ENCODE measurements at regions not wholly inside any gene's neighbourhood (a gene's known extent, or its start where the extent isn't known, plus 50 kb on each side); places are given as distances from the start of the nearest gene placed in this dataset.

GRCh38 chr9:2386566-2386965 is 235.0 kb upstream of the VLDLR start:
- Histone ChIP-seq H3K27me3 (ENCODE audit: control insufficient read depth, insufficient read depth, low read length) (no peaks in the 10 kb centered on the region), H3K9ac (ENCODE audit: insufficient read depth, low read length) (no peak overlapping the region), H3K4me1 (ENCODE audit: control insufficient read depth, extremely low read depth, insufficient read depth, low read length) (no peaks in the 10 kb centered on the region), H3K36me3 (ENCODE audit: control insufficient read depth, insufficient read depth, low read length) (no peaks in the 10 kb centered on the region), H2AFZ (ENCODE audit: low read length) (no peak overlapping the region), H3K27ac (ENCODE audit: insufficient read depth, low read length) (no peak overlapping the region), H4K20me1 (ENCODE audit: control insufficient read depth, extremely low read depth, insufficient read depth, low read length) (no peaks in the 10 kb centered on the region), H3K79me2 (ENCODE audit: control insufficient read depth, insufficient read depth, low read length) (no peaks in the 10 kb centered on the region), H3K4me3 (replicated peaks in 1 of 4; ENCODE audit: control extremely low read depth in 1 of 4, insufficient read depth in 1 of 4, low read depth in 3 of 4, low read length in 4 of 4) (no peak overlapping the region), H3K9me3 (ENCODE audit: control insufficient read depth, insufficient read depth, low read depth, low read length) (no peaks in the 10 kb centered on the region), H3K4me2 (ENCODE audit: extremely low read depth, insufficient read depth, low read length) (no peak overlapping the region)
- TF ChIP-seq EZH2 (IDR thresholded peaks at IDR 0.05; ENCODE audit: low read length, missing control alignments), result no peak
- TF ChIP-seq CTCF (conservative IDR thresholded peaks at IDR 0.05 in 1 of 2, IDR thresholded peaks at IDR 0.05 in 1 of 2; ENCODE audit: low read depth in 1 of 2, low read length in 2 of 2), result no peak
- DNase-seq (ENCODE audit: low read depth in 2 of 2), result no peak

- Histone ChIP-seq H3K27ac (ENCODE audit: insufficient read depth, low read length) (no peak overlapping the region), H3K4me3 (replicated peaks in 1 of 4; ENCODE audit: control extremely low read depth in 1 of 4, insufficient read depth in 1 of 4, low read depth in 3 of 4, low read length in 4 of 4) (no peak overlapping the region), H3K36me3 (ENCODE audit: control insufficient read depth, insufficient read depth, low read length) (no peaks in the 10 kb centered on the region), H2AFZ (ENCODE audit: low read length) (no peak overlapping the region), H3K4me2 (ENCODE audit: extremely low read depth, insufficient read depth, low read length) (no peak overlapping the region), H4K20me1 (ENCODE audit: control insufficient read depth, extremely low read depth, insufficient read depth, low read length) (no peaks in the 10 kb centered on the region), H3K9me3 (ENCODE audit: control insufficient read depth, insufficient read depth, low read depth, low read length) (no peaks in the 10 kb centered on the region), H3K4me1 (ENCODE audit: control insufficient read depth, extremely low read depth, insufficient read depth, low read length) (no peaks in the 10 kb centered on the region), H3K79me2 (ENCODE audit: control insufficient read depth, insufficient read depth, low read length) (no peaks in the 10 kb centered on the region), H3K9ac (ENCODE audit: insufficient read depth, low read length) (no peak overlapping the region), H3K27me3 (ENCODE audit: control insufficient read depth, insufficient read depth, low read length) (no peaks in the 10 kb centered on the region)
- DNase-seq (ENCODE audit: low read depth in 2 of 2), result no peak
- TF ChIP-seq EZH2 (IDR thresholded peaks at IDR 0.05; ENCODE audit: low read length, missing control alignments), result no peak
- no peak for TF ChIP-seq CTCF (conservative IDR thresholded peaks at IDR 0.05 in 1 of 2, IDR thresholded peaks at IDR 0.05 in 1 of 2; ENCODE audit: low read depth in 1 of 2, low read length in 2 of 2)
Observed at GRCh38 chr9:2387166-2387565, 234.4 kb upstream of the VLDLR start.

GRCh38 chr9:2389404-2389803 is 232.2 kb upstream of the VLDLR start:
- no peaks in the 10 kb centered on the region for H3K4me1 ChIP-seq (ENCODE audit: control insufficient read depth, extremely low read depth, insufficient read depth, low read length)
- H3K4me2 ChIP-seq (ENCODE audit: extremely low read depth, insufficient read depth, low read length), result no peak overlapping the region
- TF ChIP-seq CTCF (conservative IDR thresholded peaks at IDR 0.05 in 1 of 2, IDR thresholded peaks at IDR 0.05 in 1 of 2; ENCODE audit: low read depth in 1 of 2, low read length in 2 of 2), result no peak
- no peak for TF ChIP-seq EZH2 (IDR thresholded peaks at IDR 0.05; ENCODE audit: low read length, missing control alignments)
- H3K27ac ChIP-seq (ENCODE audit: insufficient read depth, low read length), result no peak overlapping the region
- H3K27me3 ChIP-seq (ENCODE audit: control insufficient read depth, insufficient read depth, low read length), result no peaks in the 10 kb centered on the region
- no peaks in the 10 kb centered on the region for H3K79me2 ChIP-seq (ENCODE audit: control insufficient read depth, insufficient read depth, low read length)
- DNase-seq (ENCODE audit: low read depth in 2 of 2), result peak in 1 of 2 donors; percentile 27
- H3K36me3 ChIP-seq (ENCODE audit: control insufficient read depth, insufficient read depth, low read length), result no peaks in the 10 kb centered on the region
- H3K4me3 ChIP-seq (replicated peaks in 1 of 4; ENCODE audit: control extremely low read depth in 1 of 4, insufficient read depth in 1 of 4, low read depth in 3 of 4, low read length in 4 of 4), result no peak overlapping the region
- H2AFZ ChIP-seq (ENCODE audit: low read length), result no peak overlapping the region
- no peak overlapping the region for H3K9ac ChIP-seq (ENCODE audit: insufficient read depth, low read length)
- no peaks in the 10 kb centered on the region for H4K20me1 ChIP-seq (ENCODE audit: control insufficient read depth, extremely low read depth, insufficient read depth, low read length)
- no peaks in the 10 kb centered on the region for H3K9me3 ChIP-seq (ENCODE audit: control insufficient read depth, insufficient read depth, low read depth, low read length)

Data from fibroblast of lung (primary cell).